Tibial artery (tissue), 4 donors: ENCODE measurements at regions not wholly inside any gene's neighbourhood (a gene's known extent, or its start where the extent isn't known, plus 50 kb on each side); places are given as distances from the start of the nearest gene placed in this dataset.

ENCODE experiments used
- DNase-seq, 2 donors: peaks; one replicate each; pipeline ENCODE4 v3.0.0-alpha.2; 2019
- H3K27ac ChIP-seq, 2 donors: fragments of 200-600 bp; sonication (generic) in 1 of 2; 1 replicate in 1 of 2; 2 replicates in 1 of 2; pipeline ENCODE4 v1.5.1; 2018 to 2019; ENCODE audit warnings: mild to moderate bottlenecking in 1 of 2
- H3K27me3 ChIP-seq, 2 donors: fragments of 200-600 bp; sonication (generic) in 1 of 2; one replicate each; pipeline versions ENCODE4 v1.5.1 to v1.6.0; 2016 to 2019
- H3K36me3 ChIP-seq, 3 donors: fragments of 200-600 bp; sonication (generic) in 2 of 3; one replicate each; pipeline ENCODE4 v1.5.1; 2016 to 2019; ENCODE audit warnings: mild to moderate bottlenecking in 2 of 3
- H3K4me1 ChIP-seq, 4 donors: fragments of 200-600 bp; sonication (generic) in 2 of 4; 1 replicate in 3 of 4; 2 replicates in 1 of 4; pipeline ENCODE4 v1.5.1; 2016 to 2019
- H3K4me3 ChIP-seq, 2 donors: fragments of 200-600 bp; sonication (generic) in 1 of 2; 1 replicate in 1 of 2; 2 replicates in 1 of 2; pipeline ENCODE4 v1.5.1; 2018 to 2019; ENCODE audit warnings: mild to moderate bottlenecking in 2 of 2
- H3K9me3 ChIP-seq, 3 donors: fragments of 200-600 bp; sonication (generic) in 1 of 3; one replicate each; pipeline ENCODE4 v1.5.1; 2016 to 2019
- intact Hi-C: fragments of 100-400 bp; cut with DNase I; formaldehyde crosslinking; loops from one replicate; pipeline ENCODE4 v1.15.0; 2023; ENCODE audit warnings: low total_unique reads
- TF ChIP-seq, protein P1 (sequence below), 2 experiments: fragments of 200-600 bp in 1 of 2; fragments of 450-650 bp in 1 of 2; IDR thresholded peaks; one replicate each; pipeline ENCODE4 v1.5.1; 2017 to 2019; ENCODE audit warnings: antibody characterized with exemption in 2 of 2, mild to moderate bottlenecking in 1 of 2, moderate library complexity in 1 of 2

- TF ChIP-seq, protein P1, sequence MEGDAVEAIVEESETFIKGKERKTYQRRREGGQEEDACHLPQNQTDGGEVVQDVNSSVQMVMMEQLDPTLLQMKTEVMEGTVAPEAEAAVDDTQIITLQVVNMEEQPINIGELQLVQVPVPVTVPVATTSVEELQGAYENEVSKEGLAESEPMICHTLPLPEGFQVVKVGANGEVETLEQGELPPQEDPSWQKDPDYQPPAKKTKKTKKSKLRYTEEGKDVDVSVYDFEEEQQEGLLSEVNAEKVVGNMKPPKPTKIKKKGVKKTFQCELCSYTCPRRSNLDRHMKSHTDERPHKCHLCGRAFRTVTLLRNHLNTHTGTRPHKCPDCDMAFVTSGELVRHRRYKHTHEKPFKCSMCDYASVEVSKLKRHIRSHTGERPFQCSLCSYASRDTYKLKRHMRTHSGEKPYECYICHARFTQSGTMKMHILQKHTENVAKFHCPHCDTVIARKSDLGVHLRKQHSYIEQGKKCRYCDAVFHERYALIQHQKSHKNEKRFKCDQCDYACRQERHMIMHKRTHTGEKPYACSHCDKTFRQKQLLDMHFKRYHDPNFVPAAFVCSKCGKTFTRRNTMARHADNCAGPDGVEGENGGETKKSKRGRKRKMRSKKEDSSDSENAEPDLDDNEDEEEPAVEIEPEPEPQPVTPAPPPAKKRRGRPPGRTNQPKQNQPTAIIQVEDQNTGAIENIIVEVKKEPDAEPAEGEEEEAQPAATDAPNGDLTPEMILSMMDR (IDR thresholded peaks at IDR 0.05) = no peak
- Histone ChIP-seq H3K27ac (no peak overlapping the region), H3K4me1 (no peaks in the 10 kb centered on the region), H3K27me3 (no peaks in the 10 kb centered on the region), H3K4me3 (no peak overlapping the region), H3K9me3 (no peaks in the 10 kb centered on the region), H3K36me3 (no peaks in the 10 kb centered on the region)
- DNase-seq = no peak
- intact Hi-C loops = no loop called here
These were observed 290.3 kb upstream of the ONECUT1 start for GRCh38 chr15:53080484-53080883.

GRCh38 chr15:53074221-53074620, 284.1 kb upstream of the ONECUT1 start:
- H3K9me3 ChIP-seq = no peaks in the 10 kb centered on the region
- no peaks in the 10 kb centered on the region for H3K4me1 ChIP-seq
- no peak for DNase-seq
- H3K36me3 ChIP-seq = no peaks in the 10 kb centered on the region
- TF ChIP-seq, protein P1 (IDR thresholded peaks at IDR 0.05) = no peak
- H3K27me3 ChIP-seq = no peaks in the 10 kb centered on the region
- H3K4me3 ChIP-seq = no peak overlapping the region
- intact Hi-C loops = no loop called here
- H3K27ac ChIP-seq = no peak overlapping the region

DNA sequence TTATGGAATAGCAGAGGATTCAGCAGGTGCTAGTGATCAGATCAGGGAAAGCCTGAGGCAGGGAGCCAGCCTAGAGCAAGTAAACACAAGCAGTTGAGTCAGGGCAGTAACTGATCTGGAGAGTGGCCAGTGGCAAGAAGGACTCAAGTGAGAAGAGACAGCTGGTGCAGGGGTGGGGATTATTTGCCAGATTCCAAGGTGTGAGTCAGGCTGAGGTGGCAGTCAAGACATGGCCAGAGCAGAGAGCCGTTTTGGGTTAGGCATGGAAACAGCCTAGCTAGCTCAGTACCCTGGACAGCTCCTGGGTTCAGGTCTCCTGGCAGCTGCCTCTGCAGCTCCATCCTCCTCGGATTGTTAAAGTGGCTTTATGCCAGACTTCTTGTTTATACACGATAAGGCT, 281.9 kb upstream of the ONECUT1 start:
- Histone ChIP-seq H3K27ac (no peak overlapping the region), H3K4me1 (no peaks in the 10 kb centered on the region), H3K9me3 (no peaks in the 10 kb centered on the region), H3K36me3 (no peaks in the 10 kb centered on the region), H3K27me3 (no peaks in the 10 kb centered on the region), H3K4me3 (no peak overlapping the region)
- intact Hi-C loops = no loop called here
- TF ChIP-seq, protein P1 (IDR thresholded peaks at IDR 0.05) = no peak
- DNase-seq = no peak

GRCh38 chr15:53068636-53069035, 278.5 kb upstream of the ONECUT1 start:
- no peaks in the 10 kb centered on the region for H3K36me3 ChIP-seq
- intact Hi-C loops = no loop called here
- H3K27ac ChIP-seq = no peak overlapping the region
- no peak for DNase-seq
- no peaks in the 10 kb centered on the region for H3K4me1 ChIP-seq
- TF ChIP-seq, protein P1 (IDR thresholded peaks at IDR 0.05) = no peak
- no peaks in the 10 kb centered on the region for H3K27me3 ChIP-seq
- no peaks in the 10 kb centered on the region for H3K9me3 ChIP-seq
- no peak overlapping the region for H3K4me3 ChIP-seq

DNA sequence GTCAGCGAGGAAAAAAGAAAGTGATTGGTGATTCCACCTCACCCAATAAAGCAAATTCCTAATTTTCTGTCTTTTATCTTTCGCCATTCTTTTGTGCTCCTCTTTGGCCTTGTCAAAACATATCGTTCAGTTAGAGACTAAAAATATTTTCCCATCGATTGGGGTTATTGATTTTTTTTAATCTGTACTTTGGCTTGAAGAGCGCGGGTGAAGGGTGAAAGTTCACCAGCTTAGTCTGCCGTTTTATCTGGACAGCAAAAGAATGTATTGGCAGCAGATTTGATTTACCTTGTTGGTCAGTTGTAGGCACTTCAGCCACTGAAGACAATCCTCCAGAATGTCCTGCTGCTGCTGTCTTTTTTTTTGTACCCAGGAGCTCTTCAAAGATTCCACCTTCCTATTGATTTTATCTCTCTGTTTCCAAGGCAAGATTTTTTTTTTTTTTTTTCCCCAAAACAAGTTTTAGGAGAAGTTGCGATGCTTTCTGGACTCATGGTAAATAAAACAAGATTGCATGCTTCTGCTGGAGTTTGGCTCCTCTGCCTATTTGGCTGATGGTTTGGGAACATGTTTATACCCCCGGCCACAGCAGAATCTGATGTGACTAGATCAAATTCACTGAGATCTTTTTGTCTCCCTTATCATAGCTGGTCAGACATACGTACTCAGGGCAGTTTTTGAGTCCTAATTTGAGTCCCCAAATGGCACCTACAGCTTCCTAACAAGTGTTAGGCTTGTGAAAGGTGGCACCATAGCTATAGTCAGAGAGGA, 269.3 kb upstream of the ONECUT1 start:
- no peak for DNase-seq
- TF ChIP-seq, protein P1 (IDR thresholded peaks at IDR 0.05) = no peak
- H3K27ac ChIP-seq = no peak overlapping the region
- intact Hi-C loops = no loop called here
- no peaks in the 10 kb centered on the region for H3K36me3 ChIP-seq
- no peaks in the 10 kb centered on the region for H3K4me1 ChIP-seq
- no peak overlapping the region for H3K4me3 ChIP-seq
- no peaks in the 10 kb centered on the region for H3K27me3 ChIP-seq
- H3K9me3 ChIP-seq = no peaks in the 10 kb centered on the region
